ENCODE measurements at regions not wholly inside any gene's neighbourhood (a gene's known extent, or its start where the extent isn't known, plus 50 kb on each side); places are given as distances from the start of the nearest gene placed in this dataset.

GRCh38 chr18:75158465-75159237 lies 50.3 kb downstream of the PTGR3 start:
- no peak for DNase-seq (ENCODE audit: low read depth in 2 of 2)

GRCh38 chr18:75157851-75158250 lies 51.1 kb downstream of the PTGR3 start:
- no peak for DNase-seq (ENCODE audit: low read depth in 2 of 2)

- DNase-seq (ENCODE audit: low read depth in 2 of 2) = no peak
Observed at GRCh38 chr18:75157381-75157780, 51.6 kb downstream of the PTGR3 start.

- DNase-seq (ENCODE audit: low read depth in 2 of 2) = no peak
Observed at GRCh38 chr18:75156831-75157230, 52.1 kb downstream of the PTGR3 start.

GRCh38 chr18:75156139-75156750 lies 52.7 kb downstream of the PTGR3 start:
- DNase-seq (ENCODE audit: low read depth in 2 of 2) = no peak

- no peak for DNase-seq (ENCODE audit: low read depth in 2 of 2)
Observed at GRCh38 chr18:75154997-75155396, 53.9 kb downstream of the PTGR3 start.

- DNase-seq (ENCODE audit: low read depth in 2 of 2) = no peak
Observed at GRCh38 chr18:75154259-75154658, 54.7 kb downstream of the PTGR3 start.

GRCh38 chr18:75143851-75144250 lies 65.1 kb downstream of the PTGR3 start:
- DNase-seq (ENCODE audit: low read depth in 2 of 2) = no peak

GRCh38 chr18:75142677-75143076 lies 66.3 kb downstream of the PTGR3 start:
- no peak for DNase-seq (ENCODE audit: low read depth in 2 of 2)

GRCh38 chr18:75141734-75142133 lies 67.2 kb downstream of the PTGR3 start:
- DNase-seq (ENCODE audit: low read depth in 2 of 2) = no peak

GRCh38 chr18:75141166-75141565 lies 67.8 kb downstream of the PTGR3 start:
- no peak for DNase-seq (ENCODE audit: low read depth in 2 of 2)

GRCh38 chr18:75140296-75140695 lies 68.6 kb downstream of the PTGR3 start:
- DNase-seq (ENCODE audit: low read depth in 2 of 2) = no peak

- DNase-seq (ENCODE audit: low read depth in 2 of 2) = no peak
Observed at GRCh38 chr18:75139226-75139911, 69.6 kb downstream of the PTGR3 start.

- no peak for DNase-seq (ENCODE audit: low read depth in 2 of 2)
Observed at GRCh38 chr18:75137346-75137877, 71.5 kb downstream of the PTGR3 start.

- no peak for DNase-seq (ENCODE audit: low read depth in 2 of 2)
Observed at GRCh38 chr18:75135158-75135725, 73.7 kb downstream of the PTGR3 start.

GRCh38 chr18:75134611-75134975 lies 74.3 kb downstream of the PTGR3 start:
- DNase-seq (ENCODE audit: low read depth in 2 of 2) = no peak

- DNase-seq (ENCODE audit: low read depth in 2 of 2) = no peak
Observed at GRCh38 chr18:75133721-75134610, 75.0 kb downstream of the PTGR3 start.

- no peak for DNase-seq (ENCODE audit: low read depth in 2 of 2)
Observed at GRCh38 chr18:75132931-75133525, 75.9 kb downstream of the PTGR3 start.

- DNase-seq (ENCODE audit: low read depth in 2 of 2) = no peak
Observed at GRCh38 chr18:75132098-75132870, 76.7 kb downstream of the PTGR3 start.
